ENCODE measurements at regions not wholly inside any gene's neighbourhood (a gene's known extent, or its start where the extent isn't known, plus 50 kb on each side); places are given as distances from the start of the nearest gene placed in this dataset.

GRCh38 chr21:41675574-41675973 is 91.3 kb downstream of the RIPK4 start:
- Histone ChIP-seq H2BK20ac (ENCODE audit: low read length) (no peak overlapping the region), H3K27ac (ENCODE audit: low read depth, low read length) (no peak overlapping the region), H2BK5ac (ENCODE audit: low read depth, low read length) (no peak overlapping the region), H2BK15ac (ENCODE audit: low read length) (no peak overlapping the region), H3K27me3 (replicated peaks in 1 of 4; ENCODE audit: control insufficient read depth in 3 of 4, extremely low read depth in 1 of 4, insufficient read depth in 3 of 4, low read length in 3 of 4) (no peaks in the 10 kb centered on the region; a peak in 2 of 7 replicates), H3K14ac (ENCODE audit: insufficient read length) (no peak overlapping the region), H3K23me2 (ENCODE audit: low read depth, low read length) (peaks cover 4% of the 10 kb centered on the region; the same call in 1 of the 2 replicates), H4K5ac (ENCODE audit: insufficient read length, low read depth, low read length) (no peak overlapping the region), H3K9me3 (ENCODE audit: insufficient read depth in 2 of 2, low read depth in 1 of 2, low read length in 1 of 2) (no peaks in the 10 kb centered on the region), H2AFZ (ENCODE audit: low read length) (no peak overlapping the region), H4K91ac (replicated peaks; ENCODE audit: insufficient read length, low read length) (no peak overlapping the region), H3K36me3 (ENCODE audit: control insufficient read depth in 2 of 4, insufficient read depth in 4 of 4, low read length in 3 of 4) (no peaks in the 10 kb centered on the region), H3K4me3 (ENCODE audit: extremely low read depth in 1 of 4, insufficient read depth in 2 of 4, low read depth in 3 of 4, low read length in 4 of 4) (no peak overlapping the region), H2BK12ac (ENCODE audit: low read depth, low read length) (no peak overlapping the region), H2BK120ac (replicated peaks; ENCODE audit: low read depth, low read length) (no peak overlapping the region), H3K4me2 (ENCODE audit: insufficient read depth in 1 of 2, low read depth in 2 of 2, low read length in 2 of 2) (no peak overlapping the region), H3K9ac (replicated peaks in 1 of 4; ENCODE audit: extremely low read depth in 1 of 4, low read depth in 3 of 4, low read length in 3 of 4) (no peak overlapping the region), H3K23ac (ENCODE audit: insufficient read length) (no peak overlapping the region), H3K4ac (replicated peaks; ENCODE audit: insufficient read length, low read depth, low read length) (no peak overlapping the region), H3K4me1 (replicated peaks in 1 of 4; ENCODE audit: control insufficient read depth in 3 of 4, insufficient read depth in 4 of 4, low read length in 3 of 4) (peaks cover 8 to 16% (median 12%) of the 10 kb centered on the region in 4 experiments), H4K8ac (ENCODE audit: extremely low read depth, insufficient read depth, low read length) (no peak overlapping the region), H3K18ac (ENCODE audit: extremely low read depth, low read length) (no peak overlapping the region), H4K20me1 (replicated peaks in 1 of 2; ENCODE audit: control insufficient read depth in 1 of 2, insufficient read depth in 2 of 2, low read length in 2 of 2) (peaks cover 0 to 3% of the 10 kb centered on the region in 2 experiments), H3K79me1 (ENCODE audit: low read depth, low read length) (no peaks in the 10 kb centered on the region), H3K79me2 (ENCODE audit: control insufficient read depth in 1 of 2, insufficient read depth in 2 of 2, low read length in 2 of 2) (no peaks in the 10 kb centered on the region), H3K56ac (replicated peaks; ENCODE audit: insufficient read length, low read depth, low read length) (no peak overlapping the region), H2AK5ac (ENCODE audit: low read depth, low read length) (no peak overlapping the region)
- 89% methylated on average over 6 of the region's 6 CpGs; no CpG with 5 or more reads in 1 of the 2 experiments for WGBS, 2 experiments (ENCODE audit: extremely low coverage in 1 of 2, insufficient coverage in 1 of 2, insufficient read length in 1 of 2, insufficient replicate concordance in 2 of 2, low coverage in 1 of 2, low lambda C conversion rate in 2 of 2, missing lambda C conversion rate in 1 of 2)
- TF ChIP-seq RFX5 (IDR thresholded peaks at IDR 0.05; ENCODE audit: borderline replicate concordance, low read depth, low read length) (no peak), PHF8 (conservative IDR thresholded peaks at IDR 0.05; ENCODE audit: low read depth, low read length) (no peak), HDAC2 (IDR thresholded peaks at IDR 0.05; ENCODE audit: borderline replicate concordance in 1 of 2, low read depth in 2 of 2, low read length in 2 of 2) (no peak), E2F6 (IDR thresholded peaks at IDR 0.05) (no peak), CBX5 (IDR thresholded peaks at IDR 0.05; ENCODE audit: low read depth, low read length) (no peak)
- DNase-seq (ENCODE audit: low read depth in 1 of 2, low spot score in 2 of 2) (no peak), FAIRE-seq (no peak)
- ChIA-PET POLR2A (ENCODE audit: partially characterized antibody) (no interaction called here), CTCF (ENCODE audit: partially characterized antibody) (interaction anchor here (0.7 to 2.2 kb wide), 4 partner anchors 64 to 141 kb away, joined by 4 to 7 read pairs (median 4); no protein-coding TSS in a partner anchor)

Measured in H1 (cell line).